ENCODE measurements at regions not wholly inside any gene's neighbourhood (a gene's known extent, or its start where the extent isn't known, plus 50 kb on each side); places are given as distances from the start of the nearest gene placed in this dataset.
"Not testable (repeated sequence)": the region's sequence is repeated elsewhere in the genome, so short reads cannot be mapped to it uniquely, and the experiment has no call there.

- intact Hi-C loops (cut with DNase I), result no loop called here
- no peak for DNase-seq (ENCODE audit: low spot score)
These were observed 215.4 kb downstream of the KCNE4 start for GRCh38 chr2:223267160-223267951.

GRCh38 chr2:223269386-223269785, 217.4 kb downstream of the KCNE4 start:
- no peak for DNase-seq (ENCODE audit: low spot score)
- intact Hi-C loops (cut with DNase I), result no loop called here

GRCh38 chr2:223270548-223270947, 218.6 kb downstream of the KCNE4 start:
- no peak for DNase-seq (ENCODE audit: low spot score)

GRCh38 chr2:223273995-223274394, 222.0 kb downstream of the KCNE4 start:
- no peak for DNase-seq (ENCODE audit: low spot score)
- intact Hi-C loops (cut with DNase I), result loop anchor here in 1 of 2 donors (10.0 kb wide), 1 partner anchor 791 kb away; no protein-coding TSS in a partner anchor

More at GRCh38 chr2:223270548-223270947, 218.6 kb downstream of the KCNE4 start:
- intact Hi-C loops (cut with DNase I), result loop anchor here in 1 of 2 donors (10.0 kb wide), 1 partner anchor 794 kb away; no protein-coding TSS in a partner anchor

GRCh38 chr2:223282221-223282620, 230.2 kb downstream of the KCNE4 start:
- intact Hi-C loops (cut with DNase I), result no loop called here
- no peak for DNase-seq (ENCODE audit: low spot score)

- intact Hi-C loops (cut with DNase I), result no loop called here
- DNase-seq (ENCODE audit: low spot score), result no peak
These were observed 231.3 kb downstream of the KCNE4 start for GRCh38 chr2:223283329-223283728.

GRCh38 chr2:223283771-223284170, 231.8 kb downstream of the KCNE4 start:
- no peak for DNase-seq (ENCODE audit: low spot score)
- intact Hi-C loops (cut with DNase I), result no loop called here

GRCh38 chr2:223285370-223286265, 233.6 kb downstream of the KCNE4 start:
- DNase-seq (ENCODE audit: low spot score), result no peak
- intact Hi-C loops (cut with DNase I), result no loop called here

GRCh38 chr2:223294756-223295155, 242.8 kb downstream of the KCNE4 start:
- intact Hi-C loops (cut with DNase I), result no loop called here
- DNase-seq (ENCODE audit: low spot score), result no peak

- intact Hi-C loops (cut with DNase I), result no loop called here
- no peak for DNase-seq (ENCODE audit: low spot score)
These were observed 245.8 kb downstream of the KCNE4 start for GRCh38 chr2:223297788-223298187.

- DNase-seq (ENCODE audit: low spot score); intact Hi-C loops (cut with DNase I): not testable (repeated sequence)
These were observed 246.3 kb downstream of the KCNE4 start for GRCh38 chr2:223298329-223298728.

- DNase-seq (ENCODE audit: low spot score), result no peak
- intact Hi-C loops (cut with DNase I), result no loop called here
These were observed 248.3 kb downstream of the KCNE4 start for GRCh38 chr2:223300326-223300725.

- intact Hi-C loops (cut with DNase I), result no loop called here
- no peak for DNase-seq (ENCODE audit: low spot score)
These were observed 254.4 kb downstream of the KCNE4 start for GRCh38 chr2:223306371-223306770.

GRCh38 chr2:223311889-223312680, 260.1 kb downstream of the KCNE4 start:
- no peak for DNase-seq (ENCODE audit: low spot score)
- intact Hi-C loops (cut with DNase I), result no loop called here

GRCh38 chr2:223313101-223313500, 261.1 kb downstream of the KCNE4 start:
- DNase-seq (ENCODE audit: low spot score), result no peak
- intact Hi-C loops (cut with DNase I), result no loop called here

GRCh38 chr2:223314811-223315210, 262.8 kb downstream of the KCNE4 start:
- intact Hi-C loops (cut with DNase I), result no loop called here
- no peak for DNase-seq (ENCODE audit: low spot score)

- intact Hi-C loops (cut with DNase I), result no loop called here
- no peak for DNase-seq (ENCODE audit: low spot score)
These were observed 263.8 kb downstream of the KCNE4 start for GRCh38 chr2:223315813-223316212.

- no peak for DNase-seq (ENCODE audit: low spot score)
- intact Hi-C loops (cut with DNase I), result no loop called here
These were observed 264.4 kb downstream of the KCNE4 start for GRCh38 chr2:223316342-223316741.

GRCh38 chr2:223319601-223320000, 267.6 kb downstream of the KCNE4 start:
- intact Hi-C loops (cut with DNase I), result no loop called here
- no peak for DNase-seq (ENCODE audit: low spot score)

GRCh38 chr2:223324402-223324801, 272.4 kb downstream of the KCNE4 start:
- intact Hi-C loops (cut with DNase I), result no loop called here
- no peak for DNase-seq (ENCODE audit: low spot score)

Measured in posterior vena cava (tissue), 2 donors.